ENCODE measurements at regions not wholly inside any gene's neighbourhood (a gene's known extent, or its start where the extent isn't known, plus 50 kb on each side); places are given as distances from the start of the nearest gene placed in this dataset.

DNA sequence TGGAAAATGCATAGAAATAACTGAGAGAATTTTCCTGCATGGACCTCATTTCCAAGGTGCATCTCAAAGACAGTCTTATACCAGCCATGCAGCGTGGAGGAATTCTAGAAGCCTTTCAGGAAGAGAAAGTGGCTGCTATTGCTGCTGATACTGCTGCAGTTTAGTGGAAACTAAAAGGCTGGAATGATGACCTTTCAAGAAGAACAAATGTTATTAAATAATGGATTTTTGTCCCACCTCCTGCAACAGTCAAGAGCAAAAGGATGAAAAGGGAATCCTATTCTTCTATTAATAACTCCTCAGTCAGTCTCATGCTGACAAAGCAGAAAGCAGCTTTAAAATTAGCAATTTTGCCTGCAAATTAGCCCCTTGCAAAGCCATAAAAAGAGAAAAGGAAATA, 68.2 kb upstream of the C1orf87 start:
- no TSS peak for BruUV-seq (replicated peaks)
- no peak overlapping the region for H3K4me3 ChIP-seq (replicated peaks in 1 of 2; ENCODE audit: low read depth in 1 of 2, low read length in 2 of 2)
- no peaks in the 10 kb centered on the region for H3K4me1 ChIP-seq (ENCODE audit: control insufficient read depth in 1 of 2, insufficient read depth in 2 of 2, low read length in 2 of 2)
- ChIA-PET CTCF (no interaction called here), RAD21 (ENCODE audit: low non-redundant PET in 1 of 2, low total read pairs in 2 of 2, uncharacterized antibody in 2 of 2, unreplicated experiment in 2 of 2) (no interaction called here), POLR2A (no interaction called here)
- ATAC-seq (no peak), DNase-seq (ENCODE audit: low read depth, low spot score) (no peak)
- no peak overlapping the region for H3K9ac ChIP-seq (ENCODE audit: low read length)
- H3K27ac ChIP-seq (ENCODE audit: low read depth, low read length) = no peak overlapping the region
- no peaks in the 10 kb centered on the region for H3K79me2 ChIP-seq (ENCODE audit: insufficient read depth, low read length)
- intact Hi-C loops (cut with micrococcal nuclease) = no loop called here
- peaks cover under 1% of the 10 kb centered on the region; the same call in 1 of the 2 replicates for H3K27me3 ChIP-seq (ENCODE audit: insufficient read depth, low read length)
- no peaks in the 10 kb centered on the region for H3K9me2 ChIP-seq (ENCODE audit: insufficient read depth)
- H2AFZ ChIP-seq (ENCODE audit: low read depth, low read length, poor library complexity, severe bottlenecking) = no peak overlapping the region
- H4K20me1 ChIP-seq (ENCODE audit: insufficient read depth) = no peaks in the 10 kb centered on the region
- H3K4me2 ChIP-seq (ENCODE audit: low read length) = no peak overlapping the region
- no peaks in the 10 kb centered on the region for H3K36me3 ChIP-seq (ENCODE audit: control insufficient read depth in 1 of 2, insufficient read depth in 2 of 2, low read length in 2 of 2)
- TF ChIP-seq MAX (IDR thresholded peaks at IDR 0.05) (no peak), EZH2phosphoT487 (IDR thresholded peaks at IDR 0.05; ENCODE audit: borderline replicate concordance) (no peak), ZNF274 (IDR thresholded peaks at IDR 0.05; ENCODE audit: low read depth, low read length) (no peak), POLR2AphosphoS5 (IDR thresholded peaks at IDR 0.05; ENCODE audit: low read depth, low read length) (no peak), EZH2 (IDR thresholded peaks at IDR 0.05) (no peak), YY1 (IDR thresholded peaks at IDR 0.05; ENCODE audit: extremely low read depth, insufficient replicate concordance, low read depth, low read length) (no peak), JUND (IDR thresholded peaks at IDR 0.05) (no peak), POLR2A (IDR thresholded peaks at IDR 0.05; ENCODE audit: borderline replicate concordance, extremely low read depth, insufficient read depth, insufficient read length) (no peak), CEBPB (IDR thresholded peaks at IDR 0.05; ENCODE audit: low read depth) (no peak), EGR1 (IDR thresholded peaks at IDR 0.05; ENCODE audit: low read depth) (no peak), SRF (IDR thresholded peaks at IDR 0.05; ENCODE audit: low read depth) (no peak), SIN3A (IDR thresholded peaks at IDR 0.05; ENCODE audit: low read depth) (no peak)
- TF ChIP-seq, protein P1, sequence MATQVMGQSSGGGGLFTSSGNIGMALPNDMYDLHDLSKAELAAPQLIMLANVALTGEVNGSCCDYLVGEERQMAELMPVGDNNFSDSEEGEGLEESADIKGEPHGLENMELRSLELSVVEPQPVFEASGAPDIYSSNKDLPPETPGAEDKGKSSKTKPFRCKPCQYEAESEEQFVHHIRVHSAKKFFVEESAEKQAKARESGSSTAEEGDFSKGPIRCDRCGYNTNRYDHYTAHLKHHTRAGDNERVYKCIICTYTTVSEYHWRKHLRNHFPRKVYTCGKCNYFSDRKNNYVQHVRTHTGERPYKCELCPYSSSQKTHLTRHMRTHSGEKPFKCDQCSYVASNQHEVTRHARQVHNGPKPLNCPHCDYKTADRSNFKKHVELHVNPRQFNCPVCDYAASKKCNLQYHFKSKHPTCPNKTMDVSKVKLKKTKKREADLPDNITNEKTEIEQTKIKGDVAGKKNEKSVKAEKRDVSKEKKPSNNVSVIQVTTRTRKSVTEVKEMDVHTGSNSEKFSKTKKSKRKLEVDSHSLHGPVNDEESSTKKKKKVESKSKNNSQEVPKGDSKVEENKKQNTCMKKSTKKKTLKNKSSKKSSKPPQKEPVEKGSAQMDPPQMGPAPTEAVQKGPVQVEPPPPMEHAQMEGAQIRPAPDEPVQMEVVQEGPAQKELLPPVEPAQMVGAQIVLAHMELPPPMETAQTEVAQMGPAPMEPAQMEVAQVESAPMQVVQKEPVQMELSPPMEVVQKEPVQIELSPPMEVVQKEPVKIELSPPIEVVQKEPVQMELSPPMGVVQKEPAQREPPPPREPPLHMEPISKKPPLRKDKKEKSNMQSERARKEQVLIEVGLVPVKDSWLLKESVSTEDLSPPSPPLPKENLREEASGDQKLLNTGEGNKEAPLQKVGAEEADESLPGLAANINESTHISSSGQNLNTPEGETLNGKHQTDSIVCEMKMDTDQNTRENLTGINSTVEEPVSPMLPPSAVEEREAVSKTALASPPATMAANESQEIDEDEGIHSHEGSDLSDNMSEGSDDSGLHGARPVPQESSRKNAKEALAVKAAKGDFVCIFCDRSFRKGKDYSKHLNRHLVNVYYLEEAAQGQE (IDR thresholded peaks at IDR 0.05; ENCODE audit: low read depth) = no peak
- no peaks in the 10 kb centered on the region for H3K9me3 ChIP-seq (ENCODE audit: control insufficient read depth in 1 of 2, insufficient read depth in 1 of 2, low read depth in 1 of 2, low read length in 2 of 2)

All from HCT116 (cell line).